Ishikawa (cell line): ENCODE measurements at regions not wholly inside any gene's neighbourhood (a gene's known extent, or its start where the extent isn't known, plus 50 kb on each side); places are given as distances from the start of the nearest gene placed in this dataset.

Experiments
- EP300 ChIP-seq: IDR thresholded peaks from 2 replicates; pipeline ENCODE4 v1.6.1; 2012; ENCODE audit warnings: borderline replicate concordance
- USF1 ChIP-seq: IDR thresholded peaks from 2 replicates; pipeline ENCODE4 v1.6.1; 2012

GRCh38 chr12:67764946-67765619 is 116.5 kb downstream of the DYRK2 start:
- TF ChIP-seq EP300: peak; percentile 51; the same call in 1 of the 2 replicates
- TF ChIP-seq USF1: no peak
